ENCODE measurements at regions not wholly inside any gene's neighbourhood (a gene's known extent, or its start where the extent isn't known, plus 50 kb on each side); places are given as distances from the start of the nearest gene placed in this dataset.

DNA sequence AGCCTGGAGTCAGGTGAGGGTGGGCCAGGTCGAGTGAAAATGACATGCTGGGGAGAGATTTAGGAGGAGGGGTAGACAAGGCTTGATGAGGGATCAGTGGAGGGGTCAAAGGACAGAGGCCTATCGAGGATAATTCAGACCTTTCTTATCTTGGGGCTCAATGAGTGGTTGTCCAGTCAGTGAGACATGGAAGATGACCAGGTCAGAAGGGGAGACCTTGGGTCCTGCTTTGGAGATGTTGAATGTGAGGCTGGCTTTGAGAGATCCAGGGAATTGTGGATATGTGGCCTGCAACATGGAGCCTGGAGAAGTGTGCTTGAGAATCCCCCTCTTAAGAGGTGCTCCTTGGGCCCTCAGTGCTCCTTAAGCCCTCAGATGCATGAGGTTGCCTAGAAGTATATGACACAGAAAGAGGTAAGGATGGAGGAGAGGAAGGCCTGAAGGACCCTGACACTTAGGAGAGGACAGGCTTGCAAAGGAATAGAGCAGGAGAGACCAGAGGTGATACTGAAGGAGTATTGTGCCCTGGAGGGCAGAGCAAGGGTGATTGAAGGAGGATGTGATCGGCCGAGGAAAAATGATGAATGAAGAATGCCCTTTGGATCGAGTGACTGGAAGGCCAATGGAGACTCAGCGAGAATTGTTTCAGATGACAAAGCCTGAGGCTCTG is 129.8 kb upstream of the GPR26 start:
- peaks cover 14% of the 10 kb centered on the region for H3K9me3 ChIP-seq (ENCODE audit: control insufficient read depth, insufficient read depth, low read length)
- TF ChIP-seq, protein P1, sequence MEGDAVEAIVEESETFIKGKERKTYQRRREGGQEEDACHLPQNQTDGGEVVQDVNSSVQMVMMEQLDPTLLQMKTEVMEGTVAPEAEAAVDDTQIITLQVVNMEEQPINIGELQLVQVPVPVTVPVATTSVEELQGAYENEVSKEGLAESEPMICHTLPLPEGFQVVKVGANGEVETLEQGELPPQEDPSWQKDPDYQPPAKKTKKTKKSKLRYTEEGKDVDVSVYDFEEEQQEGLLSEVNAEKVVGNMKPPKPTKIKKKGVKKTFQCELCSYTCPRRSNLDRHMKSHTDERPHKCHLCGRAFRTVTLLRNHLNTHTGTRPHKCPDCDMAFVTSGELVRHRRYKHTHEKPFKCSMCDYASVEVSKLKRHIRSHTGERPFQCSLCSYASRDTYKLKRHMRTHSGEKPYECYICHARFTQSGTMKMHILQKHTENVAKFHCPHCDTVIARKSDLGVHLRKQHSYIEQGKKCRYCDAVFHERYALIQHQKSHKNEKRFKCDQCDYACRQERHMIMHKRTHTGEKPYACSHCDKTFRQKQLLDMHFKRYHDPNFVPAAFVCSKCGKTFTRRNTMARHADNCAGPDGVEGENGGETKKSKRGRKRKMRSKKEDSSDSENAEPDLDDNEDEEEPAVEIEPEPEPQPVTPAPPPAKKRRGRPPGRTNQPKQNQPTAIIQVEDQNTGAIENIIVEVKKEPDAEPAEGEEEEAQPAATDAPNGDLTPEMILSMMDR (IDR thresholded peaks at IDR 0.05; ENCODE audit: low read depth, low read length): no peak
- POLR2A ChIA-PET: no interaction called here
- CTCF ChIA-PET: no interaction called here
- no peak overlapping the region for H3K4me3 ChIP-seq (ENCODE audit: low read depth, low read length)
- no peak overlapping the region for H3K27ac ChIP-seq (ENCODE audit: low read depth, low read length)
- DNase-seq (ENCODE audit: low read depth, low spot score): no peak
- no peaks in the 10 kb centered on the region for H3K27me3 ChIP-seq (ENCODE audit: control insufficient read depth, insufficient read depth, low read length)

DNA sequence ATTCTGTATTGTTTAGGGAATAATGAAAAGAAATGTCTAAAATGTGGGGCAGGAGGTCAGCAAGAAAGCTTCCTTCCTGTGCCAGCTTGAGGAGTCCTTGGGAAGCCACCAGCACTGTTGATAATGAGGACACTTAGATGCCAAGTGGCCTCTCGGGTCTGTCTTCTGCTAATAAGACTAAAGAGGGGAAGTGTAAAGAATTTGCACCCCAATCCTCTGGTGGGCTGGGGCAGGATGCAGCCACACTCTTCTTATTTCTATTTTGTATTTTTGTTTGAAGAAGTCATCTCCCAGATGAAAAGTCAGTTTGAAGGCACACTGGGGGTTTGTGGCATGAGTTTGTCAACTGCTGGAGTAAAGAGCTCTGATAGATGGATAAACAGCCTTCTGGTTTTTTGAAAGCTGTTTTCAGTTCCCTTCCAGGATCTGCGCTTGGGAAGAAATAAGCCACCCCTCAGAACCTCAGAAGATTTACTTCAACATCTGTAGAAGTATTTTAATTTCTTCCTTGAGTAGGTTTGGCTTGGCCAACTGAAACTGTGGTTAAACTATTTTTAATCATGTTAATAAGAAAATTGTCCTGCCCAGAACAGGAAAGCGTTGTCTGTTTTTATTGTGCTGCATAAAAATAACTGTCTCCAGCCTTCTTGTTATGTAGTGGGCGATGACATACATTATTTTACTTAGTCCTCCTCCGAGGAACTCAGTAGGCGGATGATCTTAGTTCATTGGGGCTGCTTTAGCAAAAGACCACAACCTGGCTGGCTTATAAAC is 128.8 kb upstream of the GPR26 start:
- TF ChIP-seq, protein P1 (IDR thresholded peaks at IDR 0.05; ENCODE audit: low read depth, low read length): no peak
- ChIA-PET CTCF (no interaction called here), POLR2A (no interaction called here)
- Histone ChIP-seq H3K4me3 (ENCODE audit: low read depth, low read length) (no peak overlapping the region), H3K9me3 (ENCODE audit: control insufficient read depth, insufficient read depth, low read length) (peaks cover 14% of the 10 kb centered on the region), H3K27me3 (ENCODE audit: control insufficient read depth, insufficient read depth, low read length) (no peaks in the 10 kb centered on the region), H3K27ac (ENCODE audit: low read depth, low read length) (no peak overlapping the region)
- no peak for DNase-seq (ENCODE audit: low read depth, low spot score)

DNA sequence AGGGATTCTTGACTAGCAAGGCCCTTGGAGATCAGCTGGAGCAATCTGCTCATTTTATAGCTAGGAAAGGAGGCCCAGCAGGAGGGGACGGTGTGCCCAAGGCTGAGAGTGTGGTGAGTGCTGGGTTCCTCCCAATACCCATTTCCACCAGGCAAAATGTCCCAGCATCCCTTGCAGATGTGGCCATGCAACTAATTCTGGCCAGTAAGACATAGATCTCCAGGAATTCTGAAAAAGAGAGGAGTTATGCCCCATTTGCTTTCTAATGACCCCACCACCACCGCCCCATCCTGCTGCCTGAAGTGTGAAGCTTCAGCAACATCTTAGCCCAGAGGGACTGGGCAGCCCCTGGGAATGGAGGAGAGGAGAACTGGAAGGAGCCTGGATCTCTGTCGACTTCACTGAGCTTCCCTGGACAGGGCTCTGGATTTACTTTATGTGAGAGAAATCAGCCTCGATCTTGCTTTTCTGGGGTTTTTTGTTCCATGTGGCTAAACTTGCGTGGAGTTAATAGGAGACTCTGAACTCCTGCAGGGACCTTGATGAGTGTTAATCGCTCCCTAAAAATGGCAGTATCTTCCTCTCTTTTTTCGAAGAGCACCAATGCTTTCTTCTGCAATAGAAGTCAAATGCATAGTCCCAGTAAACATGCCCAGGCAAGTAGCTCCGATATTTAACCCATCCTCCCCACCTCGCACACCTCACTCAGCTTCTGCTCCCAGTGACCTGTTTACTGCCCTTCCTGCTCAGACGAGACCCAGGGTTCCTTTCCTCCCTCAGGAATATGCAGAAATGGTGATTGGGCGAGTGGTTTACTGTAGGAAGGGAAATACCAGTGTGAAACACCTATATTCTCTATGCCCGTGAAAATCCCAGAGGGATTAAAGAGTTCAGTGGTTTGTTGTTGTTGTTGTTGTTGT is 127.5 kb upstream of the GPR26 start:
- Histone ChIP-seq H3K9me3 (ENCODE audit: control insufficient read depth, insufficient read depth, low read length) (peaks cover 14% of the 10 kb centered on the region), H3K4me3 (ENCODE audit: low read depth, low read length) (no peak overlapping the region), H3K27ac (ENCODE audit: low read depth, low read length) (no peak overlapping the region), H3K27me3 (ENCODE audit: control insufficient read depth, insufficient read depth, low read length) (no peaks in the 10 kb centered on the region)
- ChIA-PET CTCF (no interaction called here), POLR2A (no interaction called here)
- TF ChIP-seq, protein P1 (IDR thresholded peaks at IDR 0.05; ENCODE audit: low read depth, low read length): no peak
- no peak for DNase-seq (ENCODE audit: low read depth, low spot score)

DNA sequence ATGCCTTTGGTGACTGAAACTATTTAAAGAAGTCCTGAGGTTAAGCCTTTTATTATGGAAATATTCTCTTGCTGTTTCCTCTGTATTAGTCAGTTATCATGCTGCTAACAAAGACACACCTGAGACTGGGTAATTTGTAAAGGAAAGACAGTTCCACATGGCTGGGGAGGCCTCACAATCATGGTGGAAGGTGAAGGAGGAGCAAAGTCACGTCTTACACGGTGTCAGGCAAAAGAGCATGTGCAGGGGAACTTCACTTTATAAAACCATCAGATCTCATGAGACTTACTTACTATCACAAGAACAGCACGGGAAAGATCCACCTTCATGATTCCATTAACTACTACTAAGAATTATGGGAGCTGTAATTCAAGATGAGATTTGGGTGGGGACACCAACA is 121.2 kb upstream of the GPR26 start:
- POLR2A ChIA-PET: no interaction called here
- H3K9me3 ChIP-seq (ENCODE audit: control insufficient read depth, insufficient read depth, low read length): peaks cover 6% of the 10 kb centered on the region; the same call in 1 of the 2 replicates
- TF ChIP-seq, protein P1 (IDR thresholded peaks at IDR 0.05; ENCODE audit: low read depth, low read length): no peak
- CTCF ChIA-PET: no interaction called here
- DNase-seq (ENCODE audit: low read depth, low spot score): no peak
- no peak overlapping the region for H3K27ac ChIP-seq (ENCODE audit: low read depth, low read length)
- H3K27me3 ChIP-seq (ENCODE audit: control insufficient read depth, insufficient read depth, low read length): no peaks in the 10 kb centered on the region
- no peak overlapping the region for H3K4me3 ChIP-seq (ENCODE audit: low read depth, low read length)

Data from AG04450 (cell line).